Ishikawa (cell line): ENCODE measurements at regions not wholly inside any gene's neighbourhood (a gene's known extent, or its start where the extent isn't known, plus 50 kb on each side); places are given as distances from the start of the nearest gene placed in this dataset.

Experiments used
- CEBPB ChIP-seq: IDR thresholded peaks from 2 replicates; pipeline ENCODE4 v1.6.1; 2012
- CREB1 ChIP-seq: IDR thresholded peaks from 2 replicates; pipeline ENCODE4 v1.6.1; 2012; ENCODE audit warnings: low read depth
- EGR1 ChIP-seq: IDR thresholded peaks from 2 replicates; pipeline ENCODE4 v1.6.1; 2012
- EP300 ChIP-seq: IDR thresholded peaks from 2 replicates; pipeline ENCODE4 v1.6.1; 2012; ENCODE audit warnings: borderline replicate concordance
- FOXM1 ChIP-seq: IDR thresholded peaks from 2 replicates; pipeline ENCODE4 v1.6.1; 2012; ENCODE audit warnings: low read depth, borderline replicate concordance
- NFIC ChIP-seq: IDR thresholded peaks from 2 replicates; pipeline ENCODE4 v1.6.1; 2012
- RAD21 ChIP-seq: IDR thresholded peaks from 2 replicates; pipeline ENCODE4 v1.6.1; 2012; ENCODE audit warnings: low read depth
- REST ChIP-seq: IDR thresholded peaks from 2 replicates; pipeline ENCODE4 v1.6.1; 2012; ENCODE audit warnings: low read depth, mild to moderate bottlenecking
- TAF1 ChIP-seq: IDR thresholded peaks from 2 replicates; pipeline ENCODE4 v1.6.1; 2012; ENCODE audit warnings: low read depth, mild to moderate bottlenecking
- TCF12 ChIP-seq: IDR thresholded peaks from 2 replicates; pipeline ENCODE4 v1.6.1; 2012; ENCODE audit warnings: low read depth
- TEAD4 ChIP-seq: IDR thresholded peaks from 2 replicates; pipeline ENCODE4 v1.6.1; 2012
- USF1 ChIP-seq: IDR thresholded peaks from 2 replicates; pipeline ENCODE4 v1.6.1; 2012
- YY1 ChIP-seq: IDR thresholded peaks from 2 replicates; pipeline ENCODE4 v1.6.1; 2012; ENCODE audit warnings: low read depth
- ZBTB7A ChIP-seq: IDR thresholded peaks from 2 replicates; pipeline ENCODE4 v1.6.1; 2012; ENCODE audit warnings: low read depth
- TF ChIP-seq, protein P1 (sequence below): IDR thresholded peaks from 2 replicates; pipeline ENCODE4 v1.6.1; 2012

- no peak for TF ChIP-seq ZBTB7A
- no peak for TF ChIP-seq TAF1
- no peak for TF ChIP-seq EGR1
- TF ChIP-seq TEAD4 = no peak
- TF ChIP-seq REST = no peak
- TF ChIP-seq USF1 = no peak
- TF ChIP-seq, protein P1, sequence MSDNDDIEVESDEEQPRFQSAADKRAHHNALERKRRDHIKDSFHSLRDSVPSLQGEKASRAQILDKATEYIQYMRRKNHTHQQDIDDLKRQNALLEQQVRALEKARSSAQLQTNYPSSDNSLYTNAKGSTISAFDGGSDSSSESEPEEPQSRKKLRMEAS = no peak
- no peak for TF ChIP-seq NFIC
- TF ChIP-seq RAD21 = no peak
- TF ChIP-seq EP300 = no peak
- no peak for TF ChIP-seq YY1
- TF ChIP-seq TCF12 = no peak
- TF ChIP-seq CEBPB = no peak
Measured at GRCh38 chr15:92266796-92267685, 126.6 kb upstream of the ST8SIA2 start.

- TF ChIP-seq TCF12 (no peak), EP300 (no peak), CREB1 (no peak)
Measured at GRCh38 chr15:92268900-92269299, 124.8 kb upstream of the ST8SIA2 start.

GRCh38 chr15:92271179-92271578 lies 122.5 kb upstream of the ST8SIA2 start:
- TF ChIP-seq CEBPB (no peak), TCF12 (no peak), RAD21 (no peak), FOXM1 (no peak), EP300 (no peak), EGR1 (no peak), REST (no peak), USF1 (no peak), NFIC (no peak), TAF1 (no peak), YY1 (no peak), ZBTB7A (no peak), CREB1 (no peak), TEAD4 (no peak)
- TF ChIP-seq, protein P1 = no peak

- TF ChIP-seq REST (no peak), TAF1 (no peak), NFIC (no peak), CEBPB (no peak), EGR1 (no peak)
Measured at GRCh38 chr15:92272106-92272505, 121.6 kb upstream of the ST8SIA2 start.
